Left renal pelvis (tissue), 4 donors: ENCODE measurements at regions not wholly inside any gene's neighbourhood (a gene's known extent, or its start where the extent isn't known, plus 50 kb on each side); places are given as distances from the start of the nearest gene placed in this dataset.

Source experiments
- DNase-seq, 4 donors: peaks; one replicate each; pipeline ENCODE4 v3.0.0-alpha.2; 2013; ENCODE audit warnings: low read depth in 4 of 4, low spot score in 3 of 4

GRCh38 chr7:18305866-18306265 is 189.7 kb upstream of the HDAC9 start:
- no peak for DNase-seq

- no peak for DNase-seq
These were observed 188.9 kb upstream of the HDAC9 start for GRCh38 chr7:18306696-18307095.

GRCh38 chr7:18308938-18309337 is 186.6 kb upstream of the HDAC9 start:
- DNase-seq = no peak

GRCh38 chr7:18312482-18312881 is 183.1 kb upstream of the HDAC9 start:
- DNase-seq = no peak

GRCh38 chr7:18313965-18314364 is 181.6 kb upstream of the HDAC9 start:
- DNase-seq = no peak

GRCh38 chr7:18315241-18315640 is 180.3 kb upstream of the HDAC9 start:
- no peak for DNase-seq

GRCh38 chr7:18317941-18318340 is 177.6 kb upstream of the HDAC9 start:
- no peak for DNase-seq

GRCh38 chr7:18320422-18320821 is 175.1 kb upstream of the HDAC9 start:
- DNase-seq = no peak

- DNase-seq = peak in 1 of 4 donors; percentile 31
These were observed 174.5 kb upstream of the HDAC9 start for GRCh38 chr7:18320971-18321567.

- DNase-seq = no peak
These were observed 165.0 kb upstream of the HDAC9 start for GRCh38 chr7:18330548-18330947.

- DNase-seq = no peak
These were observed 158.9 kb upstream of the HDAC9 start for GRCh38 chr7:18336626-18337025.

- no peak for DNase-seq
These were observed 158.3 kb upstream of the HDAC9 start for GRCh38 chr7:18337048-18337809.

- no peak for DNase-seq
These were observed 156.5 kb upstream of the HDAC9 start for GRCh38 chr7:18338910-18339523.

- DNase-seq = no peak
These were observed 153.8 kb upstream of the HDAC9 start for GRCh38 chr7:18341756-18342155.

- no peak for DNase-seq
These were observed 152.5 kb upstream of the HDAC9 start for GRCh38 chr7:18343047-18343446.

GRCh38 chr7:18344536-18344935 is 151.0 kb upstream of the HDAC9 start:
- no peak for DNase-seq

GRCh38 chr7:18345641-18346234 is 149.8 kb upstream of the HDAC9 start:
- DNase-seq = peak in 1 of 4 donors; percentile 41

GRCh38 chr7:18347170-18347569 is 148.4 kb upstream of the HDAC9 start:
- DNase-seq = no peak

- DNase-seq = no peak
These were observed 144.9 kb upstream of the HDAC9 start for GRCh38 chr7:18350678-18351077.

- DNase-seq = no peak
These were observed 143.0 kb upstream of the HDAC9 start for GRCh38 chr7:18352339-18353255.

- no peak for DNase-seq
These were observed 142.2 kb upstream of the HDAC9 start for GRCh38 chr7:18353339-18353738.
